ENCODE measurements at regions not wholly inside any gene's neighbourhood (a gene's known extent, or its start where the extent isn't known, plus 50 kb on each side); places are given as distances from the start of the nearest gene placed in this dataset.
"Not testable (repeated sequence)": the region's sequence is repeated elsewhere in the genome, so short reads cannot be mapped to it uniquely, and the experiment has no call there.

GRCh38 chr3:82114589-82114988 is 353.1 kb upstream of the GBE1 start:
- no peak overlapping the region for H3K27ac Mint-ChIP-seq
- H3K4me3 Mint-ChIP-seq: no peak overlapping the region
- H3K4me1 Mint-ChIP-seq: no peaks in the 10 kb centered on the region
- no peak for DNase-seq
- H3K27me3 Mint-ChIP-seq: no peaks in the 10 kb centered on the region
- ATAC-seq: no peak
- H3K9me3 Mint-ChIP-seq: peaks cover 23% of the 10 kb centered on the region
- no peaks in the 10 kb centered on the region for H3K36me3 Mint-ChIP-seq (ENCODE audit: low read depth)

GRCh38 chr3:82110721-82111120 is 349.3 kb upstream of the GBE1 start:
- not testable (repeated sequence) for DNase-seq; H3K4me1 Mint-ChIP-seq; H3K27ac Mint-ChIP-seq; H3K36me3 Mint-ChIP-seq (ENCODE audit: low read depth); ATAC-seq; H3K4me3 Mint-ChIP-seq; H3K27me3 Mint-ChIP-seq
- H3K9me3 Mint-ChIP-seq: peaks cover 23% of the 10 kb centered on the region

GRCh38 chr3:82103241-82103640 is 341.8 kb upstream of the GBE1 start:
- no peak for DNase-seq
- no peaks in the 10 kb centered on the region for H3K9me3 Mint-ChIP-seq
- no peak overlapping the region for H3K4me3 Mint-ChIP-seq
- no peaks in the 10 kb centered on the region for H3K4me1 Mint-ChIP-seq
- no peak for ATAC-seq
- H3K27ac Mint-ChIP-seq: no peak overlapping the region
- no peaks in the 10 kb centered on the region for H3K36me3 Mint-ChIP-seq (ENCODE audit: low read depth)
- H3K27me3 Mint-ChIP-seq: no peaks in the 10 kb centered on the region

- Mint-ChIP-seq H3K27ac (no peak overlapping the region), H3K4me1 (no peaks in the 10 kb centered on the region), H3K27me3 (no peaks in the 10 kb centered on the region), H3K4me3 (no peak overlapping the region), H3K36me3 (ENCODE audit: low read depth) (no peaks in the 10 kb centered on the region), H3K9me3 (no peaks in the 10 kb centered on the region)
- DNase-seq (no peak), ATAC-seq (no peak)
Observed at GRCh38 chr3:82100378-82100777, 338.9 kb upstream of the GBE1 start.

GRCh38 chr3:82093641-82094040 is 332.2 kb upstream of the GBE1 start:
- ATAC-seq (no peak), DNase-seq (no peak)
- no peaks in the 10 kb centered on the region for H3K27me3 Mint-ChIP-seq
- no peak overlapping the region for H3K4me3 Mint-ChIP-seq
- H3K36me3 Mint-ChIP-seq (ENCODE audit: low read depth): no peaks in the 10 kb centered on the region
- no peaks in the 10 kb centered on the region for H3K4me1 Mint-ChIP-seq
- H3K9me3 Mint-ChIP-seq: peaks cover 6% of the 10 kb centered on the region
- H3K27ac Mint-ChIP-seq: no peak overlapping the region

DNA sequence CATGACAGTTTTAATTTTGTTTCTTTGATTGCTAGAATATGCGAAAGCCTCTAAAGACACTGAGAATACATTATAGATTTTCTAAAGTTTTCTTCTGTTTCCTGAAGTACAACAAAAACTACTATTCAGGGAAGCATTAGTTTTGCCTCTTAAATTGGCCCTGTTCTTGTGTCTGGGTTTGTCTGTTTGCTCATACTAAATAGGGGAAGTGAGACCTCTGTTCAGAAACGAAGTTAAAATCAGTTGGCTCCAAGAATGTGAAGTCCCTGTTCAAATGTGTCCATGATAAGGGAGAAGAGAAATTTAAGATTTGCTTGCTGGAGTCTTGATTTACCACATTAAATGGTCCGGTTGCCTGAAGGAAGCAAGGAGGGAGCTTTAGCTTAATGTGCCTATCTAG is 327.3 kb upstream of the GBE1 start:
- DNase-seq (no peak), ATAC-seq (no peak)
- no peaks in the 10 kb centered on the region for H3K27me3 Mint-ChIP-seq
- no peak overlapping the region for H3K27ac Mint-ChIP-seq
- H3K4me1 Mint-ChIP-seq: no peaks in the 10 kb centered on the region
- H3K9me3 Mint-ChIP-seq: peaks cover 5% of the 10 kb centered on the region
- H3K4me3 Mint-ChIP-seq: no peak overlapping the region
- H3K36me3 Mint-ChIP-seq (ENCODE audit: low read depth): no peaks in the 10 kb centered on the region

DNA sequence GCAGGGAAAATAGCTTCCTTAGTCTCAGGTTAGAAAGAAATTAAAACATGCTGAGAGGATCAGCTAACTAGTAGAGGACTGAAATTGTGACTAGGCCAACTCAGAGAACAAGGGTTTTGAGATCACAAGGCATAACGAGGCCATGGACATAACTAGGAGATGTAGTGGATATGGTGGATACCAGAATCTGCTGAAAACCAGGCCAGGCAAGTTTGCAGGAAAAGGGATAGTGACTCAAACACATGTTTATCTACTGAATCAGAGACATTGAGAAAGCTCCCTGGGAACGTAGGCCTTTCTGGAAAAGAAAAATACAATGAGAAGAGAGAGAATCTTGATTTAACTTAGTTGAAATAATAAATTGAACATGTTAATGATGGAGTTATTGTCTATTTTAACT is 326.5 kb upstream of the GBE1 start:
- no peaks in the 10 kb centered on the region for H3K36me3 Mint-ChIP-seq (ENCODE audit: low read depth)
- no peaks in the 10 kb centered on the region for H3K4me1 Mint-ChIP-seq
- no peak for ATAC-seq
- DNase-seq: no peak
- no peak overlapping the region for H3K27ac Mint-ChIP-seq
- H3K4me3 Mint-ChIP-seq: no peak overlapping the region
- H3K9me3 Mint-ChIP-seq: no peaks in the 10 kb centered on the region
- no peaks in the 10 kb centered on the region for H3K27me3 Mint-ChIP-seq

DNA sequence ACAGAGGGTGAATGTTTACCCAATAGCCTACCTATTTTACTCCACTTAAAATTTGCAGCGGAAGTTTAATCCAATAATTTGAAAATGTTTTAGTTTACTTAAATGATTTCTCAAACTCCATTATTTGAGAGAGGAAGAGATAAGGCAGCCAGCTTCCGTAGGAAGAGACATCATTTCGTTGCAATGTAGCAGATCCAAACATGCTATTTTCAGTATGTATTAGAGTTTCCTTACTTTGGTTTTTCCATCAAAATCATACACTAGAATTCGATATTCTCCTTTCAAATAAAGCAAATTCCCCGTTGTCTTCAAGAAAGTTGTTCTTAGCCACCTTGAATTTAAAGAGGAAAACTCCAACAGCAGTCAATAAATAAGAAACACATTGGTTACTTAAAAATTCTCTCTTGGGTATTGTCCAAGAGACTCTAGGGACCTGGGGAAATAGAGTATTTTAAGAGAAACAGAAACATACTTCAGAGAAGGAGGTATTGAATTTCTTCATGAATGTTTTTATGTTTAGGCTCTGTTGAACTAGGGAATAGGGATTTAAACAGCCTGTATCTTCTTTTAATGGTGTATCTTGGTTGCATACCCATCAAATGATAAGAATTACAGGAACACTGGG is 324.5 kb upstream of the GBE1 start:
- no peaks in the 10 kb centered on the region for H3K27me3 Mint-ChIP-seq
- DNase-seq (no peak), ATAC-seq (no peak)
- no peaks in the 10 kb centered on the region for H3K36me3 Mint-ChIP-seq (ENCODE audit: low read depth)
- no peak overlapping the region for H3K27ac Mint-ChIP-seq
- no peaks in the 10 kb centered on the region for H3K4me1 Mint-ChIP-seq
- H3K4me3 Mint-ChIP-seq: no peak overlapping the region
- no peaks in the 10 kb centered on the region for H3K9me3 Mint-ChIP-seq

DNA sequence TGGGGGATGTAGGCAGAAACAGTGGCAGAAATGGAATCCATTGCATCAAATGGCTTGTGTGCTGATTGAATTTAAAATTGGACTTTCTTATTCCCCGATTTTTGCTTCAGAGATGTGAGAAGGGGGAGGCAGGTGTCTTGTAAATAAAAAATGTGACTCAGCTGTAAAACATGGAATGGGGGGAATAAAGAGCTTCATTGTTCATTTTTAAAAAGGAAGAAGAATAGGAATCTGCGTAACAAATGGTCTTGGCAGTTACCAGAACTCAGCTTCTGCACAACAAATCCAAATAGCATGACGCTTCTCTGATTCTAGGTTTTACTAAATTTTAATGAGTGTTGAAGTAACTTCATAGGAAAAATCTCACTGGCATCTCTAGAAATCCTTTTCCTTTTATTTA is 323.9 kb upstream of the GBE1 start:
- no peaks in the 10 kb centered on the region for H3K36me3 Mint-ChIP-seq (ENCODE audit: low read depth)
- ATAC-seq: no peak

DNA sequence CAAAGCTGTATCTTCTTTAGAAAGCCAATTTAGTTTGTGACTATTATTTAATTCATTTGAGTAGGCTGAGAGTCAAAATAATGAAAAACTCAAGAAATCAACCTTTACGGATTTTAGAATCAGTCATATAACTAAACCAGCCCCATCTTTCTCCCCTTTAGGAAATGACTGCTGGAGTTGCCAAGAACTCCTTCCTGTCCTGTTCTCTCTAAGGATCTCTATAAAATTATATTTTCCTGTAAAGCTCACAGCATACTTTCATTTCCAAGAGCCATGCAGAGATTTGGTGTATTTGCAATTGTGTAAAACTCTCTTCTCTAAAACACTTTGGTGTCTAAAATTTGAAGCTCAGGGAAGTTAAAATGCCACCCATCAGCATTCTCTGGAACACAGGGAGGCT is 323.4 kb upstream of the GBE1 start:
- Mint-ChIP-seq H3K27ac (no peak overlapping the region), H3K9me3 (no peaks in the 10 kb centered on the region), H3K27me3 (no peaks in the 10 kb centered on the region), H3K4me1 (no peaks in the 10 kb centered on the region), H3K4me3 (no peak overlapping the region), H3K36me3 (ENCODE audit: low read depth) (no peaks in the 10 kb centered on the region)
- ATAC-seq (no peak), DNase-seq (no peak)

More for the DNA sequence above, 323.9 kb upstream of the GBE1 start:
- H3K4me3 Mint-ChIP-seq: no peak overlapping the region
- H3K9me3 Mint-ChIP-seq: no peaks in the 10 kb centered on the region
- no peaks in the 10 kb centered on the region for H3K27me3 Mint-ChIP-seq
- no peak overlapping the region for H3K27ac Mint-ChIP-seq
- no peaks in the 10 kb centered on the region for H3K4me1 Mint-ChIP-seq
- DNase-seq: no peak

DNA sequence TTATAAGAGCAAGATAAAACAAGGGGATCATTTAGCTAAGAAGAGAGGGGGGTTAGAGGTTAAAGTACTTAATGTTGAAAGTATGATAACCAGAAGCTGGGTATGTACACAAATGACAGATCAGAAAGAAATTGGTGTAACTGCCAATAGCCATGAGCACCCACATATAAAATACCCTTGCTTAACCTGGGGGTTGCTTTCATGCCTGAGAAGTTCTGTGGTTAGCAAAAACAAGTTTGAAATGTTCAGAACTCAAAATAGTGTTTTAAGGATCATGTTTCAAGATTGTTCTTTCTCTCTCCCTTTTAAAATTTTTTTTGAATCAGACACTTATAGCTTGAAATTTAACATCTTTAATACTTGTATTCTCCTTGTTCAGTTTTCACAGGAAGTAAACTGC is 321.4 kb upstream of the GBE1 start:
- Mint-ChIP-seq H3K4me3 (no peak overlapping the region), H3K4me1 (no peaks in the 10 kb centered on the region), H3K36me3 (ENCODE audit: low read depth) (no peaks in the 10 kb centered on the region), H3K27ac (no peak overlapping the region), H3K27me3 (no peaks in the 10 kb centered on the region), H3K9me3 (no peaks in the 10 kb centered on the region)
- ATAC-seq: no peak
- no peak for DNase-seq

DNA sequence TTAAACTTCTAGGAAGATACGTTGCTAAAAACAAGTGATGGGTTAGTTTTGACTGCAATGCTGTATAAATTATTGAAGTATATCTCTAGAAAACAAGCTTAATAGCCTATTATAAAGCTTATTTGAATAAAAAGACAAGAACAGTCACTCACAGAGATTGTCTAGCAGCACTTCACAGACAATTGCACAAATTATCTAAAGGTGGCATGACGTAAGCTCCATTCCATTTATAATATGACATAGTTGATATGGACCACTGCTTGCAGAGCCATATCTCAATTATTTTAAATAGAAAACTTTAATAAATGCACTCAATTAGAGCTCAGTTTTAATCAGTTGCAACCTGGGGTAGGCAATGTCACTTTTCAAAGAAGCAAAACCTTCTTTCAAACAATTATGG is 319.9 kb upstream of the GBE1 start:
- DNase-seq: no peak
- Mint-ChIP-seq H3K36me3 (ENCODE audit: low read depth) (no peaks in the 10 kb centered on the region), H3K4me1 (no peaks in the 10 kb centered on the region), H3K9me3 (no peaks in the 10 kb centered on the region), H3K4me3 (no peak overlapping the region), H3K27me3 (no peaks in the 10 kb centered on the region), H3K27ac (no peak overlapping the region)
- no peak for ATAC-seq

DNA sequence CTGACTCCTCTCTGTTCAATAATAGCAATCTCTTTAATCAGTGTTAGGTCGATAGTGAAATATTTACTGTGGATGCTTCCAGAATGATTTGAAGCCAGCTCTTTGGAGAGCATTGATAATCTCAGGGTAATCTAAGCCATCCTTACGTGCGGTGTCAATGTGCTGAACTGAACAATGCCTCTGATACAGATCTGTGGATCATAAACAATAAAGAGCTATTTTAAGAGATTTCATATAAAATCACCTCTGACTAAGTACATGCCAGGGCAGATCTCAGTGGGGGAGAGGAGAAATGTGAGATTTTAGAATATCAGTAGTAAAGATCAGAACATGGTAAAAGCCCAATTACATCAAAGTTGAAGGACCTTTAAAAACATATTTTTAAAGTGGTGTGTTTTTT is 319.3 kb upstream of the GBE1 start:
- ATAC-seq (no peak), DNase-seq (no peak)
- Mint-ChIP-seq H3K4me1 (no peaks in the 10 kb centered on the region), H3K27me3 (no peaks in the 10 kb centered on the region), H3K27ac (no peak overlapping the region), H3K36me3 (ENCODE audit: low read depth) (no peaks in the 10 kb centered on the region), H3K9me3 (no peaks in the 10 kb centered on the region), H3K4me3 (no peak overlapping the region)

DNA sequence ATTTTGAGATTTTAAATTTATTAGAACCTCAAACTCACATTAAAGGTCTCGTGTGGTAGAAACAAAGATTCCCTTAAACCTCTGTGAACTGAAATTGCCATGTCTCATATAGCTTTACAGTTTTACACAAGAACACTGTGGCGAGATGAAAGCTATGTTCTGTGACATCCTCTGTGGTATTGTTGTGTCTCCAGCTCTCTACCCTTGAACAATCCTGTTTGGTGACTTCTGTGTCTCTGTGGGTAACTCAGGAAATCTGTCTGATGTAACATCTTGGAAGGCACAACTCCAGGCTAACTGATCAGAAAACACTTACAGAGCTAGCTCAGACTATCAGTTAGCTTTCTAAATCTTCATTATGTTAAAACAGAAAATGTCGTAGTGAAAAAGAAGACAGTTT is 318.8 kb upstream of the GBE1 start:
- no peaks in the 10 kb centered on the region for H3K27me3 Mint-ChIP-seq
- H3K27ac Mint-ChIP-seq: no peak overlapping the region
- H3K36me3 Mint-ChIP-seq (ENCODE audit: low read depth): no peaks in the 10 kb centered on the region
- H3K9me3 Mint-ChIP-seq: no peaks in the 10 kb centered on the region
- DNase-seq (no peak), ATAC-seq (no peak)
- H3K4me3 Mint-ChIP-seq: no peak overlapping the region
- no peaks in the 10 kb centered on the region for H3K4me1 Mint-ChIP-seq

- Mint-ChIP-seq H3K36me3 (ENCODE audit: low read depth) (no peaks in the 10 kb centered on the region), H3K9me3 (no peaks in the 10 kb centered on the region), H3K27me3 (no peaks in the 10 kb centered on the region), H3K4me1 (no peaks in the 10 kb centered on the region), H3K27ac (no peak overlapping the region), H3K4me3 (no peak overlapping the region)
- no peak for DNase-seq
- ATAC-seq: no peak
Observed at GRCh38 chr3:82079335-82079890, 318.0 kb upstream of the GBE1 start.

DNA sequence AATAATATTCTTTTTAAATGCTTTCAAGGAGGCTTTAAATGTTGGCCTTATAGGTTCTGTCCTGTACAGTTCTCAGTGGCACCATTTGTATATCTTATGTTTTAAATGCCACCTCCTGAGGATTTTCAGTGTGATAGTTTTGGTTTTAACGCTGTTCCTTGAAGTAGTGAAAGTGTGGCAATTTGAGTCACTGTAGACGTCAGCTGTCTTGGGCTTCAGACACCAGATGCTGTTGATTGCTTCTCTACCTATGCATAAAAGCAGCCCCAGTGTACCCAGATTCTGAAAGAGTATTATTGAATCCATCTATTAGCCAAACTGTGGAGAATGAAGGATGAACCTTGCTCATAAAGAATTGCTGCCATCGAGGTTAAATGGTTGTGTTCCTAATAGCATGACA is 316.8 kb upstream of the GBE1 start:
- no peak for DNase-seq
- ATAC-seq: no peak
- no peaks in the 10 kb centered on the region for H3K27me3 Mint-ChIP-seq
- no peak overlapping the region for H3K4me3 Mint-ChIP-seq
- H3K36me3 Mint-ChIP-seq (ENCODE audit: low read depth): no peaks in the 10 kb centered on the region
- H3K9me3 Mint-ChIP-seq: no peaks in the 10 kb centered on the region
- no peaks in the 10 kb centered on the region for H3K4me1 Mint-ChIP-seq
- H3K27ac Mint-ChIP-seq: no peak overlapping the region
